GM19240 (cell line): ENCODE measurements at regions not wholly inside any gene's neighbourhood (a gene's known extent, or its start where the extent isn't known, plus 50 kb on each side); places are given as distances from the start of the nearest gene placed in this dataset.

Source experiments
- DNase-seq: peaks from one replicate; pipeline ENCODE4 v3.0.0; 2011; ENCODE audit warnings: low spot score; ENCODE audit not compliant: insufficient read length

DNA sequence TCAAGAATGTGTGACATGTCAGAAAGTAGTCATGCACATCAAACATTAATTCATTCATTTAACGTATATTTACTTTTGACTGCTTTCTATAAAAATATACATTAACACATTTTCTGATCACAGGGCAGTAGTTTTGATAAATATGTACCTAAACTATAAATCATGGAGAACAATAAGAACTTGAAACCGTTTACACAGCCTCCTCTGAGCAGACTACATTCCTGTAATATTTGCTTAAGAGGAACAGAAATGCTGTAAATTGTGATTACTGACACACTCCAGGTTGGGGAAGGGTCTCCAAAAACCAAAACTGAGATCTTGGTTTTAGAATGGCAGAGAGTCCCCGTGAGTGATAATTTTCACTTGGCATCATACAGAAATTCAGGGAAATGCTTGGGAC is 120.7 kb upstream of the PPARGC1A start:
- DNase-seq = no peak

DNA sequence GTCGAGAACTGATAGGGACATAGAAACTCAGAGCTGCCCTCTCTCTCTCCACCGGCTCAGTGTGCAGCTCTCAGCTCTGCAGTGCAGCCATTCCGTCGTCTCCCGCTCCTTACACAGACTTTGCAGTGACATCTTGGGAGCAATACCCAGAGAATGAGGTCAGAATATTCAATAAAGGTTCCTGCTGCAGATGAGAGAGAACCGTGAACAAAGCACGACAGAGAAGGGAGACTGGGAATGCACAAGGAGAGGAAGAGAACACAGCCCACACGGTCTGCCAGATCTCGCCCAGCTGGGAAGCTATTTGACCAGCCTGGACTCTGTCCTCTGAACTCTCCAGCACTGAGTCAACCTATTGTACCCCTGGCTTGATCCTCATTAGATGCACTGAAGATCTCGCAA is 118.0 kb upstream of the PPARGC1A start:
- no peak for DNase-seq

DNA sequence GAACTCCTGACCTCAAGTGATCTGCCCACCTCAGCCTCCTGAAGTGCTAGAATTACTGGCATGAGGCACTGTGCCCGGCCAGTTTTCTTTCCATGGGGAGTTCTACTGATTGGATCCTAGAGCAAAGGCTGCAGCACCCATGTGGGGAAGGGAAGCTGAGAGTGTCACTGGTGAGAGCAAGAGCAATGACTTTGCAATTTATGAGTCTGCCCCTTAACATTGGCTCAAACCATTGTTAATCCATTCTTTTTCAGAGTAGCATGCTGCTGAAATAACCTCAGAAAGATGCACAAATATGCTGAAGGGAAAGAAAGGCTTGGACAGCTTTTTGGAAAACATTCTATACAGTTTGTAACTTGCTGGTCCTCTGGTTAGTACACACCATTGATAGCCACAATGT is 116.4 kb upstream of the PPARGC1A start:
- DNase-seq = no peak

DNA sequence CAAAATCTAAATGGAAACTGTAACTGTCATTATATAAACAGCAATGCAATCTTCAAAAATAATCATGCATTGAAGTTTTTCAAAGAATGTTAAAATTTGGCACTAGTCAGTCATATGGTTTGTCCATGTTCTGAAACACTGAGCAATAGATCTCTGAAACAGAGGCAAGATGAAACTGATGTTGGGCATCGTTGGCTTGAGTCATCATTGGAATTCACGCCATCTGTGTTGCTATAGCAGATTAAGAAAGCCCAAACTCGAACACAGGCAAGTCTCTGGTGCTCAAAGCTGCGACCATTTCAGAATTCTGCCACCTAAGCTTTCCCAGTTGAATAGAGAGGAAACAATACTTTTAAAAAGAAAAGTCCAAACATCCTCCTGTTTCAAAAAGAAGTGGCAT is 114.1 kb upstream of the PPARGC1A start:
- DNase-seq = no peak

DNA sequence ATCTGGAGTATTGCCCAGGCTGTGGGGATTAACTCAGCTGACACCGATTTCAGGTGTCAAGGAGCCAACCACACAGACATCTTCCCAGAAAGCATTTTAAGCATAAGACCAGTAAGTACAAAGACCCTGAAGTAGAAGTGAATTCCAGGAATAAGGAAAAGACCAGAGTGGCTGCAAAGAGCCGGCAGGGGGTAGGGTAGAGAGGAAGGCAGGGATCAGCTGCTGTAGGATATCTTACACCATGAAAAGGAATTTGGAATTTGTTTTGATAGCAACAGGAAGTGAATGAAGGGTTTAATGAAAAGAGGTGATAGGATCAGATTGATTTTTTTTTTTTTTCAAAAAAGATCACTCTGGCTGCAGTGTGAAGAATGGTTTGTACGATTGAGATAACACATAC is 113.6 kb upstream of the PPARGC1A start:
- no peak for DNase-seq

DNA sequence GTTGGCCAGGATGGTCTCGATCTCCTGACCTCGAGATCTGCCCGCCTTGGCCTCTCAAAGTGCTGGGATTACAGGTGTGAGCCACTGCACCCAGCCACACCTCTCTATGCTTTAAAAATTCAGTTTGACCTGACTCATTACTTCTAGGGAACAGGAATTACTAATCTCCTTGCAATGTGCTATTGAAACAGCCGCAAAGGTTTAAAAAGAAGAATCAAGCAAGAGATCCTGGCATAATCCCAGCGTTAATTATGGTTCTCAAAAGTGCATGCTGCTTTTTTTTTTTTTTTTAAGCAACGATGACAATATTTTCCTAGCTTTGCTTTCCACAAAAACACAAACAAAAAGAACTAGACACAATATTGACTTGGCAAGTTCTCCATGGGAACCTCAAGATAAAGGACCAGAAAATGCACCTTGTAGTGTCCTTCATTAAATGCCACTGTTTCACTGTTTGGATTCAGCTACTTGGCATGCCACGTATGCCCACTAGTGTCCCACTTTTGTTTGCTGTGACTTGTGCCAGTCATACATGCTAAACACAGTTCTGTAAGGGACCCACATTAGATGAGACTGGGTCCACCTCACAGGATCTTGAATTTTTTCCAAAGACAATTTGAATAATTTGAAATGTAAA is 112.6 kb upstream of the PPARGC1A start:
- DNase-seq = no peak

DNA sequence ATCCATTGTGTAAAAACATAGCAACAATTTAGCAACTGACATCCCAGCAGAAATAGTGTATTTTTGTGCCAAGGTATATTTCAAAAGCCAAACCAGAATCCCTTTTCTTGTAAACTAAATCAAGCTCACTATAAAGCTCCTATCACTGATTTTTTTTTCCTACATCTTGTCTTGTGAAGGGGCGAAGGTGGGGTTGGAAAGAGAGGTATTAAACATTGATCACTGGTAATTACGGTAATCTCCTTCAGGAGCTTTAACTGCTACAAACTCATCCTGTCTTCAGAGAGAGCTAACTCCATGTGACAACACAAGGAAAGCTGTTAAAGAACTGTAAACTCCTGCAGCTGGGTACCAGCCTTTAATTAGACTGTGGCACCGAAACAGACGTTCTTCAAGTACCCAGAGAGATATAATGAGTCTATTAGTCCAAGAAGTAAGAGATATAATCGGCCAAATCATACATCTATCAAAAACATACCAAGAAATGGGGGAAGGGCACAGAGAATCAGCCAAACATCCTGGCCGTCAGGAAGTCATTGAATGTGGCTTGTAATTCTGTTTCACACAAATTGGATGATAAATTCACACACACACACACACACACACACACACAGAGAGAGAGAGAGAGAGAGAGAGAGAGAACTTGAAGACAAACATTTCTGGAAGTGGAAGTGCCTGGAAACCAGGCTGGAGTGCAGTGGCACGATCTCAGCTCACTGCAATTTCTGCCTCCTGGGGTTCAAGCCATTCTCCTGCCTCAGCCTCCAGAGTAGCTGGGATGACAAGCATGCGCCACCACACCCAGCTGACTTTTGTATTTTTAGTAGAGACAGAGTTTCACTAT is 111.9 kb upstream of the PPARGC1A start:
- DNase-seq = no peak

DNA sequence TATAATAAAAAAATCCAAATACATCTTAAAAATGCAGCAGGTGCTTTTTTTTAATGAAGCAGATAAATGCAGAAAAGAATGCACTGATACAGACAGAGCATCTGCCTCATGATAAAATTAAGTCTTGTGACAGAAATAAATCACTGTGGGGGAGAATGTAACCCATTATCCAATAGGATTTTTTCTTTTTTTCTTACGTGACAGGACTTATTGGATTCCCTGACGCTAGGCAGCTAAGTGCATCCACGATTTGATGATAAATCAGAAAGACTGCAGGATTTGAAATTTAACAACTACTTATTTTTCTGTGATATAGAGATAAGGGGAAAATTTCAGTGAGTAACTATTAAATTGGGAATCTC is 110.6 kb upstream of the PPARGC1A start:
- no peak for DNase-seq

DNA sequence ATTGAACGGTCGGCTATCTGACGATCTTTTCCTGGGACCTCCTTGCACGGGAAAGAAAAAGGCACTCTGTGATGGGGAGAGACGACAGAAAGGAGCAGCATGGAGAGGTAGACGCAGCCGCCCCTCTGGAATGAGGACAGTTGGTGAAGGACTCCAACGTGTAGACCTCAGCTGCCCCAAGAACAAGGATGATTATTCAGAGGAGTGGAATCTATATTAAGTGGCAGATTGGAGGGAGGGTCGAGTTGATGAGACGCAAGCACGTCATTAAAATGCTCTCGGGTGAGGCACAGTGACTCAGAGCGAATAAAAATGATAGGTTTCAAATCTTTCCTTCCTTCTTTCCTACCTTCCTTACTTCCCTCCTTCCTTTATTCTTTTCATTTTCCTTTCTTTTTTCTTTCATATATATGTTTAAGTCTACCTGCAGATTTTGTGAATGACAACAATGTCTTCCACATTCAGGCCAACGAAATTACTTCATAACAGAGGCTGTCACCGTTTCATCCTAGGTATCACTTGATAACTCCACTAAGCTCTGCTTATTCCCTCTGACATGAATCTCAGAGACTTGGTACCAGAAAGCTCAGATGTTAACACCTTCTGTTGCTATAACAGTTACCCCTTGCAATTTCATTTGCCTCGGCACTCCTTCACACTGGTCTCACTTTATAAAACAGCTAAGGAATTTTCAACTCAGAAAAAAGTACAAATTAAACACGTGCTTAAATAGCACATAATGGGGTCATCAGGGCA is 110.0 kb upstream of the PPARGC1A start:
- no peak for DNase-seq

DNA sequence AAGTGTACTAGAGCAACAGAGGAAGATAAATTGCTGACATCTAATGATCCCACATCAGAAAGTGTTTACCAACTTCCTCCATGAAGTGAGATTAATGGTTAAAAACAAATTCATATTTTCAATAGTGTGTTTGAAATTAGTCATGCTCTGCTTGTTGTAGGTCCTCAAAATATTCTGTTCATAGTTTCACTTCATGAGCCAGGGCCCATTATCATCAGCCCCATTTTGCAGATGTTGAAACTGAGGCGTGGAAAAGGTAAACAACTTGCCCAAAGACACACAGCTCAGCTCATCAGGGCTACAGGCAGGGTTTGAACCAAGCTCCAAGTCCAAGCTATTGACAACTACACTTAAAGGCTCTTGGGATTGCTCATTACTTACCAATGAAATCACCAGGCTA is 103.5 kb upstream of the PPARGC1A start:
- DNase-seq = no peak

DNA sequence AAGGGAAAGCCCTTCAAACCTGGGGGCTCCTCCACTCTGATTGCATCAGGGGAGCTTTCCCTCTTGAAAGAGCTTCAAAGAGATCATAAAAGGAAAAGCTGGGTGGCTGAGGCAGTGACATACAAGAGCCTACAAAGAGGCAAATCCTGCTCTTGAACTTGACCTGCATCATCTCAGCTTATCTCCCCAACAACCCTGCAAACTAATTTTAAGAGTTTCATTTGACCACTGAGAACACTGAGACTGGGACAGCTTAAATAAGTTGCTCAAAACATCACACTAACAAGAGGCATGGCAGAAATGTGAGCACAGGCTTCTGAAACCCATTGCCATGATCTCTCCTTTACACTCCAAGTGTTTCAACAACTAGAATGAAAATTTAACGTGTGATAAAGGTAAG is 101.6 kb upstream of the PPARGC1A start:
- DNase-seq = no peak

DNA sequence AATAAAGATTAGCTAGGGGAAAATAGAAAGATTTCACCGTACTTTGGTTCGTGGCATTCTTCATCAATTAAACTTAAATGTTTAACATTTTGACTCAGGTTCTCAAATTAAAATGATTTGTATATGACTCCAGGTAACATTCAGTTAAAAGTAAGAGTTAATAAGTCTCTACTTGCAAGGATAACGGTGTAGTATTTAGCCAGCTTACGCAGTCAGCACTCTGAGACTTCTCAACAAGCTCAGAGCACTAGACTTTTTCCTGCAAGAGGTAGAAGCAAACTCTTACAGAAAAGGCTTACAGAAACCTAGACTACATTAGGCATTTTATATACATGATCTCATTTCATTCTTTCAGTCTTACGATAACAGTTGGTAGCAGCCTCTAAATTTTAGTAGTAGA is 96.4 kb upstream of the PPARGC1A start:
- DNase-seq = no peak

DNA sequence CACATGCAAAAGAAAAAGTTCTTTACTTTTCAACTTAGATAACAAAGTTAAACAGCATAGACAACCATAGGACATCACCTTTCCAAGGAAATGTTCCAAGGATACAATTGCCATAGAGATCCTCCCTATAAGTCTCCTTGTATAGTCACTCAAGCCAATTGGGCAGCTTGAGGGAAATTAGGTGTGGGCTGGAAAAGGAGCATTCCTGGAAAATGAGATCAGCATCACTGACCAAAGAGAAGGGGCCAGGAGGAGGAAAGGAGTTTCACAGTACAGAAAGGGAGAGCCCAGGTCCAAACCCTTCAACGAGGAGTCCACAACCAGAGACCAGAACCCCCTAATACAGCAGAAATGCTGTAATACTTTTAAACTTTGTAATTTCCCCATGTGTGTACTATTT is 91.5 kb upstream of the PPARGC1A start:
- DNase-seq = no peak

DNA sequence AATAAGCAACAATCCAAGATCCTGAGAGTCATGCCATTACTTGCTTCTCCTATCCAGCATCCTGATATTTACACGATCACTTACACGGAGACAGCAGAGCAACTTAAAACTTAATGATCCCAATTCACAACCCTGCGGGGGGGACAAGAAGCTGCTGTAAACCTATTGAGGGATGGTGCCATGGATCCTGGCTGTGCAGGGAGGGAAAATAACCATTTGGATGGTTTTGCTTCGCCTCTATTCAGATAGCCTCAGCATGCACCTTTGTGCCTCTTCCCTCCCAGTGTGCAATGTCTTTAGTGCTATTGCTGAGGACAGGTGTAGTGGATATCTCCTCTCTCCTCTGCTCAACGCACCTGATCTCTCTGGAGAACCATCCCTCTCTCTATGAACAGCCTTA is 89.7 kb upstream of the PPARGC1A start:
- DNase-seq = no peak

DNA sequence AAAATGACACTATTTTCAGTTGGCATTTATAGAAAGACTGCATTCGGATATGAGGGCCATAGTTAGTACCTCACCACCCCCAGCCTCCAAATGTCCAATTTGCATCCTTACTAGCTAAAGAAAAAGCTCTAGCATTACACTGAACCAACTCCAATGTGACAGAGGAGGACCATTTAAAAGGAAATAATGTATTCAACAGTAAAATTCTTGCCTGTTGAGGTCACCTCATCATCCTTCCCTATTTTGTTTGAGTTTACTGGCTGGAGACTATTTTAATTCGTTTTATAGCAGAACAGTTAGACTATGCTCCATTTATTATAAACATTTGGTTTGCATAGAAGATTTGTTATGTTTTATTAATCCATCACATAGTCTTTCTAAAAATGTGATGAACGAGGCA is 88.2 kb upstream of the PPARGC1A start:
- DNase-seq = no peak

DNA sequence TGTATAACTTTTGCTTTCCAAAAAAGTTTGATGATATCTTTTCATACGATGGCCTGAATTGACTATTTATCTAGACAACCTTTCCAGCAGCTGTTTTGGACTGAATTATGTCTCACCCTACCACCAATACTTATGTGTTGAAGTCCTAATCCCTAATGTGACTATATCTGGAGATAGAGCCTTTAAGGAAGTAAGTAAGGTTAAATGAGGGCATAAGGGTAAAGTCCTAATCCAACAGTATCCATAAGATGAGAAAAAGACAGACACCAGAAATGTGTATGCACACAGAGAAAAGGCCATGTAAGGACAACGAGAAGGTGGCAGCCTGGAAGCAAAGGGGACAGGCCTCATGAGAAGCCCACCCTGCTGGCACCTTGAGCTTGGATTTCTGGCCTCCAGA is 86.6 kb upstream of the PPARGC1A start:
- DNase-seq = no peak

DNA sequence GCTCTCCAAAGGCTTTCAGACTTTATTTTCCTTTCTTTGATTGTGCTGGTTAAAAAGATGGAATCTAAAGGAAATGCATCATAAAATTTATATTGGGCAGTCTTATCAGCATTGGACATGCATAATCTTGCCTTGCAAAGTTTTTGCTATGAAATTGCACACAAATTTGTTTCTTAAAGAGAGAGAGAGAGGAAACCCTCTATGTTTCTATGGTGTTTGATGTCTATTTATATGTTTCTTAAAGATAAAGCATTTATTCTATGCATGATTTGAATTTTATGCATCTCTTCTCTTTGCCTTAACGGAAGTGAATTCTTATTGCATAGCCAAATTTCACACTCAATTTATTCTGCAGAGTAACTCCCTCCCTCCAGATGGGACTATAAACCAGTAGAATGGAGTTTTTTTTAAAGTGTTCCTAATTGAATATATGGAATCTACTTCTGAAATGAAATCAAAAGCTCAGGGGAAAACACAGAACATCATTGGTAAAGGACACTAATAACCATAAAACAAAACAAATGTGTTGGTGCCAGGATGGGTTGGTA is 83.5 kb upstream of the PPARGC1A start:
- DNase-seq = no peak

DNA sequence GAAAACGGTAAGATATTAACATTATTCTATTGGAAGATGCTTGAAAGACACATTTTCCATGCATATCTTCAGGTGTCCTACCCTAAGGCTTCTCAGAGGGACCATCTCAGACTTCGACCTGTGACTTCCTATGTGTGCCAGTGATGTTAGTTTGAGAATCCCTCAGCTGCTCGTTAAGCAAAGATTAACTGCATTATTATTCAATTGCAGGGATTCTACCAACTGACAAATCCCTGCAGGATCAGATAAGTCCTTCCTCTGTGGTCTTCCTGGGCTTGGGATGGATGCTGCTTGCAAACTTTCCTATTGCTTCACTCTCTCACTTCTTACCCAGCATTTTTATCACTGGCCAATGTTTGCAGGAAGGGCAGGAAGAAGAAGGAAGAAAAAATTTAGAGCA is 83.0 kb upstream of the PPARGC1A start:
- no peak for DNase-seq

DNA sequence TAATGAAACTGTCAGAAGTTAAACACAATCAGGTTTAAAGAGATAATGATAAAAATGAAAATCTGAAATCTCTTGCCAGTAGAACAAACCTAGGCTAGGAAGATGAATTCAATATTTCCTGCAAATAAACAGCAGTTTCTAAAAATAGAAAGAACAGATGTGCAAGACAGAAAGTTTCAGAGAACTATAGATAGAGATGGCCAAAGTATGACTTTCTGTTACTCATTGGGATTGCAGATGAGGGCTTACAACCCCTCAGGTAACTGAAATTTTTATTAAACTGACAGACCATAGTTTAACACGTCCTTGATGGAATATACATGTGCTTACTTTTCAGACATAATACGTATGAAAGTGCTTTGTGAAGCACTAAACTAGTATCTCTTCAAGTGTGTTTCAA is 82.3 kb upstream of the PPARGC1A start:
- no peak for DNase-seq

DNA sequence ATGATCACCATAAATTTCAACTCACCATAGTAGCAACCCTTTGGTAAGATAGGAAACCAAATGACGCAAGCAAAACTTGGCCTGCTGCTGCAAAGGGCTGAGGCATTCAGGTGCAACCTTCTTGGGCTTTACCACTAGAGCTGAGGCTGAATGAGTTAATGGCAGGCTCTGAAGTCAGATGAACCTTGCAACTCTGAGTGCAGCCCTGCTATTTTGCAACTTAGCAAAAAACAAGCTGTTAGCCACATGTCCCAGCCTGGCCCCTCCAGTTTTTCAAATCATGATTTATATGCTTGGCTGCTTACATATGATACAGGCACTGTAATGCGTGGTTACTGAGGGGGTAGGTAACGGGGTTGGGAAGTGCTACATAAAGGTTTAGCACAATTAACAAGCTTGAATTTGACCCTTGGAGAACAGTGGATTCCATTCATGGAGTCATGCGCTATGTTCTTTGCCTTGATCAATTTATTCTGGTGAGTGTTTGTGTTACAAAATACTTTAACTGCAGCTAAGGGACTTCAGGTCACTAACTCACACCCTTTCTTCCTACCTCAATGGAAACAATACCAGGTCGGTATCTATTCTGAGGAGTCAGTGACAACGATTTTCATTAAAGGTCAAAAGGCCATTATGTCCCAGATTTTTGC is 80.5 kb upstream of the PPARGC1A start:
- no peak for DNase-seq

DNA sequence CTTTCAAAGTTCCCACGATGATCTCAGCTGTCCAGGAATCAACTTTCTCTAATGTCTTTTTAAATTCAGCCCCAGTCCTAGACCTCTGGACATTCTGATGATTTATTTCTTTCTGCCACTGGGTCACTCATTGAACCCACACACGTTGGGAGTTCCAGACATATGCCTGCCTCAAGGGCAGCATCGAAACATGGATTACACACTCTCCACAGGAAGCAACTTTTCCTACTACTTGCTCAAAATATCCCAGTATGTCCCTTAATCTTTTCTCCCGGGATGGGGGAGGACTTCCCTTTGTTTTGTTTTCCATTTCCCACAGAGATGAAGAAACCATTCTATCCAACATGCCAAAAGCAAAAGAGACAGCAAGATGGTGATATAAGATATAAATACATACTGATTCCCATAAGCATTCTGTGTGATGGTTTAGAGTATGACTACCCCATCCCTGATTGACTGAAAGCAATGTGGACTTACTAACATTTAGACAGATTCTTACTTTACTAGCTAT is 79.8 kb upstream of the PPARGC1A start:
- no peak for DNase-seq

DNA sequence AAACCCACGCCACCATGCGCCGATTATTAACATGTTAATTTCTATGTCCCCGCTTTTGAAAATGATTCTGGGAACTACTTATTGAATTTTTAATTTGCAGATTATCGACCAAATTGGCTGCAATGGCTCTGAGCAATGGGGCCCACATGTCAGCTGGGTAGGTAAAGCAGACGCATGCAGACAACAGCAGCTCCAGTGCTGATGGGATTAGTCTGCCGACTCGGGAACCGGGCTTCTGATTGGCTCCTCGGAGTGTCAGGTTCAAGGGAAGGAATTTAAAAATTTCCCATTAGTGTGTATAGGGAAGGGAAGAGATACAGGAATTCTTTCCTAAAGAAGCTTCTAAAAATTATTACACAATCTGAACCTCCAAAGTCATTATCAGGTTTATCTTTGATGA is 77.4 kb upstream of the PPARGC1A start:
- no peak for DNase-seq
